ENCODE measurements at regions not wholly inside any gene's neighbourhood (a gene's known extent, or its start where the extent isn't known, plus 50 kb on each side); places are given as distances from the start of the nearest gene placed in this dataset.
"Not testable (repeated sequence)": the region's sequence is repeated elsewhere in the genome, so short reads cannot be mapped to it uniquely, and the experiment has no call there.

DNA sequence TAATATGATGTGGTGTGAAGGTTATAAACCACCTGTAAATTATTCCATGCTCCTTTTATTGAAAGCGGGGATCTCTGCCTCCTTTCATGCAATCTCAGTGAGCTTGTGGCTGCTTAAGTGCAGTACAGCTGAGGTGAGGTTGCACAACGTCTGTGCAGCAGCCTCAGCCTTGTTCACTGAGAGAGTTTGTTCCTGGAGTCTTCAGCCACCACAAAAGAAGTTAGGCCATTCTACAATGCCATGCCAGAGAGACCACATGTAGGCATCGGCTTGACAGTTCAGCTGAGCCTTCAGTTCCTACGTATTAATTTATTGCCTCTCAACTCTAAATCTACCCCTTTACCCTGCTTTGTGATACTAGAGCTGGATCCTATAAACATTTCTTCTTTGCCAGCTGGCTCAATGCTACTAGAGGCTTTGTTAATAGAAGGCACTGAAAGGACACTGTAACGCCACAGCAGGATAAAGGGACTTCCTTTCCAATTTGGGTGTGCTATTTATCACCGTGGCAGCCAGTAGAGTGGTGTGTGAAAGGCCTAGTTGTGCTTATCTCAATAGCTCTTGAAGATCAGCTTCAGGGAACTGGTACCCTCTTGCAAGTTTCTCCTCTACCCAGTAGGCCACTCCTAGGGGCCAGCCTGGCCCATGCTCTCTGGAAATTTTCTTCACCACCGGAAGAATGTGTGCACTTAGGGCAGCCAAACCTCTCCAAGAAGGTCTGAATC lies 337.7 kb downstream of the IPO8 start:
- intact Hi-C loops (cut with micrococcal nuclease): no loop called here

DNA sequence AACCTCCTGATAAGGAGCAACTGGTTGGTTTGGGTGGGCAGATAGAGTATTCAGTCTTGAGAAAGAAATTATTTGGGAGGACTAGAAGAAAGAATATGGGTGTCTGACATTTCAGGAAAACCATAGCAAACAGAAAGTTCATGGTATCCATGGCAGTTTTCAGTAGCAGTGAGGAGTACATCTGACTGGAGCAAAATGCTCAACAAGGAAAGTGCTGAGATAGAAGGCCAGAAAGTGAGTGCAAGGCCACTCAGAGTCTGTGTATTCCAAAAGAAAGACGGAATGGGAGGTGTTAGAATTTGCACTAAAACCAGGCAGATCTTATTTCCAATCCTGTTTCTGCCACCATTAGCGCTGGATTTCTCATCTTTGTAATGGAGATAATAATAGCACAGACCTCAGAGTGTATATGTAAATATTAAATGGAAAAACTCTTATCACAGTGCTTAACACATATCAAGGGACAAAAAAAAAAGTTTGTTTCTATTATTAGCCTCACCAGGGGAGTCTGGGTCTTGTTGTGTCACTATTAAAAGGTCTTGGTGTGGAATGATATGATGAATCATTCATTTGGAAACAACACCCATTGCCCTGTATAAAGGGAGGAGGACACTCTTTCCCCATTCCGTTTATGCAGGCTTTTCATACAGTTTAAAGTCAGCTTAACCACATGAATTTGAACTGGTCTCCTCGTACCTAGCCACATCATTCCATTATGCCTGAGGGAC lies 349.8 kb downstream of the IPO8 start:
- intact Hi-C loops (cut with micrococcal nuclease): no loop called here

DNA sequence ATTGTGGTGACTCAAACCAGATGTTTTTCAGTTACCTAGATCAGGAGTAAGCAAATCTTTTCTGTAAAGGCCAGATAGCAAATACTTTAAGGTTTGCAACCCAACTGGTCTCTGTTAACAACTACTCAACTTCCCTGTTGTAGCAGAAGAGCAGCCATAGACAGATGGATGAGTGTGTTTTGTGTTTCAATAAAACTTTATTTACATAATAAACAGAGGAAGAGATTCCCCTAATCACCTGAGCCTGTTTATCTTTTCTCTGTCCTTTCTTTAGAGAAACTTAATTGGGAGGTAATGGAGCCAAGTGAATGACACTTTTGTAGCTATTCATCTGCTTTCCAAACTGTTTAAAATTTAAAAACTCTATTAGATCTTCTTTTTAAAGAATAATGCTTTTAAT lies 365.1 kb downstream of the IPO8 start:
- intact Hi-C loops (cut with micrococcal nuclease): no loop called here

DNA sequence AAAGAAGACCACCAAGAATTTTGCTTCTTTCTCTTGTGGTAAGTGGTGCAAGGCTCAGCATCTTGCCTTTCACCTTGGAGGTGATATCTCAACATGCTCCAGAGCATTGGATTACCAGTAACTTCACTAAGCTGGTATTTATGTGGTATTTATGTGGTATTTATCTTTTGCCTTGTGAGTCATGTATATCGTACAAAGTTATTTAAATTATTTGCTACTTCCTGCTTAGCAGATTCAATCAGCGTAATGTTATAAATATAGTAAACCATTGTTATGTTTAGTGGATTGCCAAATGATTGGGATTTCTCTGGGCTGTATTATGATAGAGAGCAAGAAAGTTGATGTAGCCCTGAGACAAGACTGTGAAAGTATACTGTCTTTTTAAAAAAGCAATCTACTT lies 366.4 kb downstream of the IPO8 start:
- intact Hi-C loops (cut with micrococcal nuclease): no loop called here

DNA sequence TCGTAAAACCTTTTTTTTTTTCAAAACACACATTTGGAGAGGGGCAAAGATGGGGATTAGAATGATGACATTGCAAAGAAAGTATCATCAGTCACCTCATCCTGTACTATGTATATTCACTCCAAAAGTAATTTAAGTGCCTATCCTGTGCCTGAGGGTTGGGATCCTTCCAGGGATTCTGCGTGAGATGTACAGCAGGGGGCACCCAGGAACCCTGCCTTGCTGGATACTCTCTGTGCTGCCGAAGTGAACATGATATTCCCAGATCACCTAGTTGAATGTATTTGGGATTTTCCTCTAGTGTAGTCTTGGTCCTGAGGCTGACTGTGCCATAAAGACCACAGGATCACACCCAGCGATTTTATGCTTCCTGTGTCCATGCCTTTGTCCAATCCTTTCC lies 372.7 kb downstream of the IPO8 start:
- intact Hi-C loops (cut with micrococcal nuclease): no loop called here

DNA sequence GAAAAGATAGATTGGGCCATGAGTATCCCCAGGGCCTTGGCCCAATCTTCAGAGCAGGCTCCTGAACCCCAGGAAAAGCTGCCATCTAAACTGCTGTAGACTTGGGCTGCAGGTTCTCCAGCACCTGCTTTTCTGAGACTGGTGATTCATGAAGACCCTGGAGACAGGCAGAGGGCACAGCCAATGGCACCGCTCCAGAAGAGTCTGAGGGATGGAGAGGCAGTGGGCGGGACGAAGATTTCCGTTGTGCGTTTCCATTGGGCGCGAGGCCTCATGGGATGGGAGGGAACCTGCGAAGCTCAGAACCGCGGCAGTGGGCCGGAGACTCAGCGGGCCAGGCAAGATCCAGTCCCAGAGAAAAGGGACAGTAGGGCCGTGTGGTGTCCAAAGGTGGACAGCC lies 375.1 kb downstream of the IPO8 start:
- intact Hi-C loops (cut with micrococcal nuclease): no loop called here

DNA sequence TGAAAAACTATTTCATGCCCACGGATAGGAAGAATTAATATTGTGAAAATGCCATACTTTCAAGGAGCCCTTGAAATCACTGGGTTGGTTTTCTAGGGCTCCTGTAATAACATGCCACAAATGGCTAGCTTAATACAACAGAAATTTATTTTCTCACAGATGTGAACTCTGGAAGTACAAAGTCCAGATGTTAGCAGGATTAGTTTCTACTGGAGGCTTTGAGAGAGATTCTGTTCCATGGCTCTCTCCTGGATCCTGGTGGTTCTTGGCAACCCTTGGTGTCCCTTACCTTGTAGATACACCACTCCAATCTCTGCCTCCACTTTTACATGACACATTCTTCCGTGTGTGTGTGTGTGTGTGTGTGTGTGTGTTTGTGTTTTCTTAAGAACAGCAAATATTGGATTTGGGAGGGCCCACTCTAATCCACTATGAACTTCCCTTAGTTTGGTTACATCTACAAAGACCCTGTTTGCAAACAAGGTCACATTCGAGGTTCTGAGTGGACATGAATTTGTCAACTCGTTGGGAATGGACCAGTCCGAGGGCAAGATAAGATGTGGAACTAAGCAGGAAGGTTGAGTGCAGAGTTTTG lies 381.1 kb downstream of the IPO8 start:
- intact Hi-C loops (cut with micrococcal nuclease): no loop called here

DNA sequence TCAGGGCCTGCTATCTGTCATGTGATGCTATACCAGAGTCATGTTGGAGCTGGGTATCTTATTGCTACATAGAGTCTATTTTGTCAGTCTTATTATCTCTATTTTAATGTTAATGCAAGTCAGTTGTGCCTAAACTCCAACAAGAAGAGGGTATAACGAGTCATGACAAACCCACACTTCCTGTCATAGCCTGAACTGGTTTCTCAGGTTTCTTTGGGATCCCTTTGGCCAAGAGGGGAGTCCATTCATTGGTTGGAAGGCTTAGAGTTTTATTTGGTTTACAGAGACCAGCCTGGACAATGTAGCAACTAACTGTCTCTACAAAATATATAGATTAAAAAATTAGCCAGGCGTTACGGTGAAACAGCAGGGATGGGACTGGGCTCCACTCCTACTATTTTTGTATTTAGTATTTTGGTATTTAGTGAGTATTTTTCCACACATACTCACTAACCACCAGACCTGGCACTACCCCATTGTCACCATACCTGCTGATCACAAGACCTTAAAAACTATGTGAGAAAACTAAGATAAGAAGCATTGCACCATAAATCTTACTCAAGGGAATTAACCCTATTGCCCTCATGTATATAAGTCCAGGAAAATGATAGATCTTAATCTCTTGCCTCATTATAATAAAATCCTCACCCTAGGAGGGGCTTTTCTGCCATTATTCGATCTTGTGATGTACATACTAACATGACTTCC lies 387.5 kb downstream of the IPO8 start:
- intact Hi-C loops (cut with micrococcal nuclease): no loop called here

DNA sequence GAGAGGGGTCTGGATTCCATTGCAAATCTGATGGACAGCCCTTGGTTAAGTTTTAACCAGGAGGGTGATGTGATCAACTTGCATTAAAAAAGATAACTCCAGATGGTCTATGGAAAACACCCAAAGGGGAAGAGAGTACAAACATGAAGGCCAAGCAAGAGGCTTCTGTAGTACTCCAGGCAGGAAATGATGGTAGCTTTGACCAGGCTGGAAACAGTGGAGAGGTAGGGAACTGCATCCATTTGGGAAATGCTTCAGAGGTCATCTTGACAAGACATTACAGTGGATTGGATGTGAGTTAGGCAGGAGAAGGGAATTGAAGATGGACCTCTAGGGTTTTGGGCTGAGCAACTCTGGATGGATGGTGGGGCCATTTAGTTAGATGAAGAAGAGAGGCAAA lies 391.1 kb downstream of the IPO8 start:
- intact Hi-C loops (cut with micrococcal nuclease): no loop called here

DNA sequence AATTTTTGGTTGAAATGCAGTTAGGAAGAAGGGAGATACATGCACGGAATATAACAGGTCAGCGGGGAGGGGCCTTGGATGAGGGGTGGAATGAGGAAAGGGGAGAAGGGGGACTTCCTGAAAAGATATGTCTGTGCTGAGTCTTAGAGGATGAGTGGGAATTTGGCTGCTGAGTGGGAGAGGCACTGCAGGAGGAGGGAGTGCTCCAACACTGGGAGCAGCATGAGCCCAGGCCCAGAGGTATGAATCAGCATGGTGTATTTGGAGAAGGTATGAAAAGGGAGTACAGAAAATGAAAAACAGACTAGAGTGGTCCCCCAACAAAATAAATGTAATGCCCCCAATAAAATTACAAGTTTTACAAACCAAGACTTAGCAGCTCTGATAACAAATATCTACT lies 394.4 kb downstream of the IPO8 start:
- intact Hi-C loops (cut with micrococcal nuclease): no loop called here

DNA sequence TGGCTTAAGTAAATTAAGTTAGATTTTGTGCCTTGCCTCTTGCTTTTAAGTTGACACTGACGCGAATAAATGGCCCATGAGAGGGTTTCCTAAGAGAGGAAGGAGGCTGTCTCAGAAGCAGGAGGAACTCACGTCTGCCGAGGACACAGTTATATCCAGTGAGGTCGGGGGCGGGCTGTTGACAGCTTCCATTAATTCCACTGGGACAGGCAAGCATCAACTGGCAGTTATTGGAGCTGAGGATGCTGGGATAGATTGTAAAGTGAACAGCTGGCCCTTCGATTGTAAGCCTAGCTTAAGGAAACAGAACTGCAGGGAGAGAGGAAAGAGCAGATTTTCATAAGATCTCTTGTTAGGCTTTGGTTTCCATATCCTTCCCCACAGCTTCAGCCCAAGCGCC lies 399.2 kb downstream of the IPO8 start:
- intact Hi-C loops (cut with micrococcal nuclease): no loop called here

DNA sequence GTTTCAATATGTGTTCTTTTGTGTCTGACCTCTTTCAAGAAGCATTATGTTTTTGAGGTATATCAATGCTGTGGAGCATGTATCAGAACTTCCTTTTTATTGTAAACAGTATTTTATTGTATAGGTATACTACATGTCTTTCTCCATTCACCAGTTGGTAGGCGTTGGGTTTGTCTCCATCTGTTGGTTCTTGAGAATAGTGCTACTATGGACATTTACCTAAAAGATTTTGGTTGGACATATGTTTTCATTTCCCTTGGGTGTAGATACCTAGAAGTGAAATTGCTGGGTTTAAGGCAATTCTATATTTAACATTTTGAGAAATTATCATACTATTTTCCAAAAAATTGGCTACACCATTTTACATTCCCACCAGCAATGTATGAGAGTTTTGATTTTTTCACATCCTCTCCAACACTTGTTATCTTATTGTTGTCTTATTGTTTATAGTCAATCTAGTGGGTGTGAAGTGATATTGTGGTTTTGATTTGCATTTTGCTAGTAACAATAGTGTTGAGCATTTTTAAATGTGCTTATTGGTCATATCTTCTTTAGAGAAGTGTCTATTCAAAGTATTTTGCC lies 409.2 kb downstream of the IPO8 start:
- intact Hi-C loops (cut with micrococcal nuclease): no loop called here

DNA sequence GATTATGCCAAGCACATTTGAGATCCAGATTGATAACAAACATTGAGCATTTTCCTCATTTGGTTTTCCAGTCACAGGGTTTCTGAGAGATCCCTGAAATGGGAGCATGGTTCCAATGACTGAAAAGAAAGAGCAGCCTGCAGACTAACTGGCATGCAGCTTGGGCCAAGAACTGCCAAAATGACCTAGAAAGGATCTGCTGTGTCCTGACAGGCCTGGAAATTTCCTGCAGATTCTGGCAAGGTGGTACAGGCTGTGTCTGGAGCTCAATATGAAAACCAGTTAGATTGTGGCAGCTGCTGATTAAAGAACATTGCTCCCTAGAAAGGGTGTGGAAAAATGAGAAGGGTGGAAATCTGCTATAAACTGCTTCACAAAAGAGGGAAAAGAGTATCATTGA lies 417.3 kb downstream of the IPO8 start:
- intact Hi-C loops (cut with micrococcal nuclease): no loop called here

DNA sequence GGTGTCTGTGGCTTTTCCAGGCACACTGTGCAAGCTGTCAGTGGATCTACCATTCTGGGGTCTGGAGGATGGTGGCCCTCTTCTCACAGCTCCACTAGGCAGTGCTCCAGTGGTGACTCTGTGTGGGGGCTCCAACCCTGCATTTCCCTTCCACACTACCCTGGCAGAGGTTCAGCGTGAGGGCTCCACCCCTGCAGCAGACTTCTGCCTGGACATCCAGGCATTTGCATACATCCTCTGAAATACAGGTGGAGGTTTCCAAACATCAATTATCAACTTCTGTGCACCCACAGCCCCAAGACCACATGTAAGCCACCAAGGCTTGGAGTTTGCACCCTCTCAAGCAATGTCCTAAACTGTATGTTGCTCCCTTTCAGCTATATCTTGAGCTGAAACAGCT lies 423.2 kb downstream of the IPO8 start:
- intact Hi-C loops (cut with micrococcal nuclease): not testable (repeated sequence)

DNA sequence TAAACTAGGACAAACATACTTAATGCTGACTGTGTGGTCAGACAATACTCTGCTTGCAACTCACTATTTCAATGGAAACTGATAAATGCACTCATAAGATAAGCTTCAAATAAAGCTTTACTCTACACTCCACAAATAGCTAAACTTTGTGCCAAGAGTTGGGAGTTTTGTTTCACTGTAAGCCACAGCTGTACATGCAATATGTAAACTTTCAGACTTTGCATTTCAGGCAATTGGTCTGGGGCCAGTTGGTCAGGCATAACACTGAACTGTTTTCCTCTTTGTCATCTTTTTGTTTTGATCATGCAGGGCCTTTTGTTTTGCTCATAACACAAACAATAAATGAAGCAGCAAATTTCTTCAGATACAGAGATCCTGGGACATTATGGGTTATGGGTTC lies 426.2 kb downstream of the IPO8 start:
- intact Hi-C loops (cut with micrococcal nuclease): no loop called here

DNA sequence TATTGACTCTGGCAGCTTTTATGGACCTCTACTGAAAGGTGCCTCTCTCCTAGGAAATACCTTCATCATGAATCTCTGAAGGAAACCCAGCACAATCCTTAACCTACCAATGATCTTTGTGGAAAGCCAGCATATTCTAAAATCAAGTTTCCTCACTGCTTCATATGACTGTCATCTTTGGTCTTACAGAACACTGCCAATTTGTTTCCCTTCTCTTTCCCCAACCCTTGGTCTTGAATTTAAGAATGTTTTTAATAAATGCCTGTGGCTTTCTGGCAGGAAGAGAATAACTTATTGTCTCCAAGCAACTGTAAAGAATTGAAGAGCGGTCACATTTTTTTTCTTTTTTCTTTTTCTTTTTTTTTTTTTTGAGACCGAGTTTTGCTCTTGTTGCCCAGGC lies 427.6 kb downstream of the IPO8 start:
- intact Hi-C loops (cut with micrococcal nuclease): no loop called here

DNA sequence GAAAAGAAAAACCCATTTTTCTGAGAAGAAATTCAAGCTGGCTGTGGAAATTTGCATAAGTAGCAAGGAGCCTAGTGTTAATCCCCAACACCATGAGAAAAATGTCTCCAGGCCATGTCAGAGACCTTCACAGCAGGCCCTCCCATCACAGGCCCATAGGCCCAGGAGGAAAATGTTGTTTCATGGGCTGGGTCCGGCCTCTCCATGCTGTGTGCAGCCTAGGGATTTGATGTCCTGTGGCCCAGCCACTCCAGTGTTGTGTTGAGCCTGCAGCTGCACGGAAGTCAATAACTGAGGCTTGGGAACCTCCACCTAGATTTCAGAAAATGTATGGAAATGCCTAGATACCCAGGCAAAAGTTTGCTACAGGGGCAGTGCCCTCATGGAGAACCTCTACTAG lies 432.2 kb downstream of the IPO8 start:
- intact Hi-C loops (cut with micrococcal nuclease): no loop called here

DNA sequence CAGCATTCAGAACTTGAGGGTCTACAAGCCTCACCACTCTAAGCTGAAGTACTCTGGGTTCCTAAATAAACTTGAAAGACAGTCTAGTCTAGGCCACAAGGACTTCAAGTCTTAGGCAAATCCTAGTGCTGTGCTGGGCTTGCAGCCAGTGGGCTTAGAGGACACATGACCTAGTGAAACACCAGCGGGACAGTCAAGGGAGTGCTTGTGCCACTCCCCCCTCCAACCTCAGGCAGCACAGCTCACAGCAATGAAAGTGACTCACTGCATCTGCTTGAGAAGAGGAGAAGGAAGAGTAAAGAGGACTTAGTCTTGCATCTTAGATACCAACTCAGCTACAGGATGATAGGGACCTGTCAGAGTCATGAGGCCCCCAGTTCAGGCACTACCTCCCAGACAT lies 438.1 kb downstream of the IPO8 start:
- intact Hi-C loops (cut with micrococcal nuclease): no loop called here

DNA sequence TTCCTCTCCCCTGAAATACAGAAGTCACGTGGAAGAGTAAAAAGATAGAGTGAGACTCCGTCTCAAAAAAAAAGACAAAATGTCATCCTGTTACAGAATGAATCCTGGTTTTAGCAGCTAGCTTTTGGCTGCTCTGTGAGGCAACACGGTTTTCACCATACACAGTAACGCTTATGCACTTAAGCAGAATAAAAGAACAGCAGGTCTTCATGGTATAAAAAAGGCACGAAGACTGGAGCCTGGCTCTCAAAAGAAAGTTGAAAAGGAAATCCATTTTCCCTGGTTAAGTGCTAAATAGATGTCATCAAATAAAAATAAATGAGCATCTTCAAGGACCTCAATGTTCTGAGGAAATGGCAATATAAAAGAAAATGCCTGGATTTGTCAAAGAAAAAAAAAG lies 444.1 kb downstream of the IPO8 start:
- intact Hi-C loops (cut with micrococcal nuclease): no loop called here

DNA sequence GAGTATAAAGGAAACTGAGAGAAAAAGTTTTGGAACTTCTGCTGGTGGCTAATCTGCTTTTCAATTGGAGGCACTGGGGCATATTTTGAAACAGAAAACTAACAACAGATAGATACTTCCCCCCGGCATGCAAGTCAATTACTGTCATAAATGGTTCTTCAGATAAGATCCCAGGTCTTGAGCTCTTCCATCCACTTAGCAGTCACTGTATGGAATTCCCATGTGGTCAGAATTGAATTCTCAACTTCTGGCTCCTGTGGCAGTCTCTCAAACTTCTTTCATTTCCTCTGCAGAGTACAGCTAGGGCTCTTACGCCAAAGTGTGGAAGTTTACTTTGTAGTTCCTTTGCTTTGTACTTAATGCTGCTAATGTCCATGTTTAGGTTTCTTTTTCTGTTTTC lies 452.2 kb downstream of the IPO8 start:
- intact Hi-C loops (cut with micrococcal nuclease): no loop called here

DNA sequence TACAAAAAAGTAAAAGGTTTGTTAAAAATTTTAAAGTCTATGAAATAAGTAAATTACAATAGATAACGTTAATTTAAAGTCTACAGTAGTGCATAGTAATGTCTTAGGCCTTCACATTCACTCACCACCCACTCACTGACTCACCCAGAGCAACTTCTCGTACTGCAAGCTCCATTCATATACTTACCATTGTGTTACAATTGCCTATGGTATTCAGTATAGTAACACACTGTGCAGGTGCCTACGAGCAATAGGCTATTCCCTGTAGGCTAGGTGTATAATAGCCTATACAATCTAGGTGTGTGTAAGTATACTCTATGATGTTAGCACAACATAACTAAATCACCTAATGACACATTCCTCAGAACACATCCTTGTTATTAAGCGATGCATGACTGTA lies 435.3 kb upstream of the TMTC1 start:
- intact Hi-C loops (cut with micrococcal nuclease): no loop called here

DNA sequence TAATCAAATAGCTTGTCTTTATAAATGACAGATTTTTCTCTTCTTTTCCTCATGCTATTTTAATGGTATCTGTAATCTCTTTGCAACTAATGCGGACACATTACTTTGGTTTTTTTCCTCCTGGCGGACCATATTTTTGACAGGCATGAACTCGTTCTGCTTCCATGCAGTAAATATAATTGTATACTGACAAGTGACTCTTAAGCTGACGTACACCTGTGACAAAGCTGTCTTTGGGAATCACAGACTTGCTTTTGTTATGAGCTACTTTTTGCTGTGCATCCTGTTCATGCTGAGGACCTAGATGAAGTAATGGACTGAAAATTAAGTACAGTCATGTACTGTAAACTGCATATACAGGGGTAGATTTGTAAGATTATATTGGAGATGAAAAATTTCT lies 434.3 kb upstream of the TMTC1 start:
- intact Hi-C loops (cut with micrococcal nuclease): no loop called here
